NCI-H446 (cell line): ENCODE measurements at regions not wholly inside any gene's neighbourhood (a gene's known extent, or its start where the extent isn't known, plus 50 kb on each side); places are given as distances from the start of the nearest gene placed in this dataset.

Source experiments
- DNase-seq, 2 experiments: peaks; one replicate each; lab custom pipeline; 2025; lab: John Stamatoyannopoulos, UW

- peak in 1 of 2 experiments; percentile 39 for DNase-seq
Measured at GRCh38 chr6:83792846-83793245, 60.3 kb upstream of the RIPPLY2 start.

GRCh38 chr6:83781506-83781905 is 71.7 kb upstream of the RIPPLY2 start:
- no peak for DNase-seq

GRCh38 chr6:83770910-83771309 is 62.0 kb upstream of the SNAP91 start:
- DNase-seq = no peak

GRCh38 chr6:83769413-83769812 is 60.5 kb upstream of the SNAP91 start:
- no peak for DNase-seq

- no peak for DNase-seq
Measured at GRCh38 chr6:83767033-83767432, 58.1 kb upstream of the SNAP91 start.
